ENCODE measurements at regions not wholly inside any gene's neighbourhood (a gene's known extent, or its start where the extent isn't known, plus 50 kb on each side); places are given as distances from the start of the nearest gene placed in this dataset.
"Not testable (repeated sequence)": the region's sequence is repeated elsewhere in the genome, so short reads cannot be mapped to it uniquely, and the experiment has no call there.

DNA sequence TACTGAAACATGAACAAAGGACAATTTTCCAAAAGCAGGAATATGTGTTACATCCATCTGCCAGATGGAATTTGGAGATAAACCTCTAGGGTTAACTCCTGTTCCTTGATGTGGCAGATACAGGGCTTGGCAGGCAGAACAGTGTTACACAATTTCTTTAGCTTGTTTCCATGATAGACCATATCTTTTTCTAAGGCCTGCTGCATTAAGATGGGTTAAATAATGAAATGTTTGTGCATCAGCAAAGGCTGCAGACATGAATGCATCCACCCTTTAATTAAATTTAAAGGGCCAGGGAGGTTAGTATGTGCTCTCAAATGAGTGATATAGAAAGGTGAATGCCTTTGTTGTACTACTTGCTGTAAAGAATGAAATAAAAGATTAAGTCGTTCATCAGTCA, 50.1 kb upstream of the WDR44 start:
- TF ChIP-seq, protein P1, sequence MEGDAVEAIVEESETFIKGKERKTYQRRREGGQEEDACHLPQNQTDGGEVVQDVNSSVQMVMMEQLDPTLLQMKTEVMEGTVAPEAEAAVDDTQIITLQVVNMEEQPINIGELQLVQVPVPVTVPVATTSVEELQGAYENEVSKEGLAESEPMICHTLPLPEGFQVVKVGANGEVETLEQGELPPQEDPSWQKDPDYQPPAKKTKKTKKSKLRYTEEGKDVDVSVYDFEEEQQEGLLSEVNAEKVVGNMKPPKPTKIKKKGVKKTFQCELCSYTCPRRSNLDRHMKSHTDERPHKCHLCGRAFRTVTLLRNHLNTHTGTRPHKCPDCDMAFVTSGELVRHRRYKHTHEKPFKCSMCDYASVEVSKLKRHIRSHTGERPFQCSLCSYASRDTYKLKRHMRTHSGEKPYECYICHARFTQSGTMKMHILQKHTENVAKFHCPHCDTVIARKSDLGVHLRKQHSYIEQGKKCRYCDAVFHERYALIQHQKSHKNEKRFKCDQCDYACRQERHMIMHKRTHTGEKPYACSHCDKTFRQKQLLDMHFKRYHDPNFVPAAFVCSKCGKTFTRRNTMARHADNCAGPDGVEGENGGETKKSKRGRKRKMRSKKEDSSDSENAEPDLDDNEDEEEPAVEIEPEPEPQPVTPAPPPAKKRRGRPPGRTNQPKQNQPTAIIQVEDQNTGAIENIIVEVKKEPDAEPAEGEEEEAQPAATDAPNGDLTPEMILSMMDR (IDR thresholded peaks at IDR 0.05) = not testable (repeated sequence)
- TF ChIP-seq POLR2A, POLR2AphosphoS5 (IDR thresholded peaks at IDR 0.05): not testable (repeated sequence)

Measured in transverse colon (tissue), 4 donors.